BJ (cell line): ENCODE measurements at regions not wholly inside any gene's neighbourhood (a gene's known extent, or its start where the extent isn't known, plus 50 kb on each side); places are given as distances from the start of the nearest gene placed in this dataset.

Experiments
- CTCF ChIA-PET: fragments of 350-600 bp; formaldehyde crosslinking; extraction: SDS; loops from one replicate; lab custom pipeline; 2021; ENCODE audit warnings: antibody characterized with exemption, inconsistent platforms; lab: Yijun Ruan, JAX
- POLR2A ChIA-PET: fragments of 300-600 bp; sonication (Branson Sonifier 250); formaldehyde crosslinking; extraction: SDS; loops from one replicate; lab custom pipeline; 2021; ENCODE audit warnings: antibody characterized with exemption; lab: Charles Lee
- DNase-seq: peaks from one replicate; pipeline ENCODE4 v3.0.0-alpha.2; 2011; ENCODE audit warnings: low read depth
- H3K27me3 ChIP-seq: 2 replicates; pipeline ENCODE4 v1.6.0; 2011; ENCODE audit warnings: low read length; ENCODE audit not compliant: control insufficient read depth, insufficient read depth
- H3K36me3 ChIP-seq: 2 replicates; pipeline ENCODE4 v1.5.1; 2011; ENCODE audit warnings: low read length; ENCODE audit not compliant: control insufficient read depth, insufficient read depth
- H3K4me3 ChIP-seq: 2 replicates; pipeline ENCODE4 v1.5.1; 2011; ENCODE audit warnings: low read depth, mild to moderate bottlenecking, control low read depth, low read length
- CTCF ChIP-seq: IDR thresholded peaks from 2 replicates; pipeline ENCODE4 v1.5.1; 2011; ENCODE audit warnings: low read depth, mild to moderate bottlenecking, control low read depth, inconsistent platforms, low read length, moderate library complexity; ENCODE audit not compliant: insufficient read depth

- no peak for TF ChIP-seq CTCF
- no peaks in the 10 kb centered on the region for H3K36me3 ChIP-seq
- DNase-seq, result no peak
- ChIA-PET POLR2A (no interaction called here), CTCF (interaction anchor here (0.6 to 1.5 kb wide), 2 partner anchors 17 to 62 kb away, joined by 3 to 8 read pairs; no protein-coding TSS in a partner anchor)
- H3K4me3 ChIP-seq, result no peak overlapping the region
- H3K27me3 ChIP-seq, result peaks cover 6% of the 10 kb centered on the region
Measured at GRCh38 chr14:101708853-101709532, 52.5 kb upstream of the PPP2R5C start.

GRCh38 chr14:101709533-101709881 lies 52.0 kb upstream of the PPP2R5C start:
- ChIA-PET POLR2A (no interaction called here), CTCF (interaction anchor here (0.6 to 1.5 kb wide), 2 partner anchors 16 to 62 kb away, joined by 3 to 8 read pairs; no protein-coding TSS in a partner anchor)
- Histone ChIP-seq H3K4me3 (no peak overlapping the region), H3K27me3 (peaks cover 1% of the 10 kb centered on the region; the same call in 1 of the 2 replicates), H3K36me3 (no peaks in the 10 kb centered on the region)
- TF ChIP-seq CTCF, result no peak
- no peak for DNase-seq

GRCh38 chr14:101709962-101710931 lies 51.3 kb upstream of the PPP2R5C start:
- POLR2A ChIA-PET, result no interaction called here
- Histone ChIP-seq H3K36me3 (no peaks in the 10 kb centered on the region), H3K4me3 (no peak overlapping the region), H3K27me3 (peaks cover 1% of the 10 kb centered on the region; the same call in 1 of the 2 replicates)
- CTCF ChIA-PET, result interaction anchor here (0.5 to 1.5 kb wide), 5 partner anchors 16 to 1159 kb away, joined by 3 to 8 read pairs (median 3); no protein-coding TSS in a partner anchor
- no peak for TF ChIP-seq CTCF
- no peak for DNase-seq

- Histone ChIP-seq H3K4me3 (no peak overlapping the region), H3K36me3 (no peaks in the 10 kb centered on the region), H3K27me3 (peaks cover 1% of the 10 kb centered on the region; the same call in 1 of the 2 replicates)
- DNase-seq, result no peak
- POLR2A ChIA-PET, result no interaction called here
- CTCF ChIA-PET, result interaction anchor here (0.5 to 1.1 kb wide), 3 partner anchors 60 to 1158 kb away, joined by 3 read pairs; no protein-coding TSS in a partner anchor
- no peak for TF ChIP-seq CTCF
Measured at GRCh38 chr14:101711041-101711856, 50.3 kb upstream of the PPP2R5C start.
